ENCODE measurements at regions not wholly inside any gene's neighbourhood (a gene's known extent, or its start where the extent isn't known, plus 50 kb on each side); places are given as distances from the start of the nearest gene placed in this dataset.

GRCh38 chr15:57861815-57862586, 155.5 kb downstream of the POLR2M start:
- TF ChIP-seq SUZ12 (IDR thresholded peaks at IDR 0.05; ENCODE audit: extremely low read depth, insufficient read depth, insufficient read length) = no peak
- no peak for TF ChIP-seq YY1 (IDR thresholded peaks at IDR 0.05; ENCODE audit: insufficient read depth, insufficient read length)
- no peak for TF ChIP-seq ZNF274 (IDR thresholded peaks at IDR 0.05; ENCODE audit: low read depth, low read length)

Measured in NT2/D1 (cell line).